ENCODE measurements at regions not wholly inside any gene's neighbourhood (a gene's known extent, or its start where the extent isn't known, plus 50 kb on each side); places are given as distances from the start of the nearest gene placed in this dataset.

GRCh38 chr12:125381373-125381772, 316.1 kb downstream of the AACS start:
- TF ChIP-seq CTCF (conservative IDR thresholded peaks at IDR 0.05), result no peak
- no peak overlapping the region for H3K27ac ChIP-seq

- TF ChIP-seq CTCF (conservative IDR thresholded peaks at IDR 0.05), result no peak
- no peak overlapping the region for H3K27ac ChIP-seq
These were observed 317.7 kb downstream of the AACS start for GRCh38 chr12:125382926-125383325.

GRCh38 chr12:125386652-125387051, 321.4 kb downstream of the AACS start:
- TF ChIP-seq CTCF (conservative IDR thresholded peaks at IDR 0.05), result no peak
- H3K27ac ChIP-seq, result no peak overlapping the region

- TF ChIP-seq CTCF (conservative IDR thresholded peaks at IDR 0.05), result no peak
- H3K27ac ChIP-seq, result no peak overlapping the region
These were observed 322.0 kb downstream of the AACS start for GRCh38 chr12:125387206-125387605.

- no peak overlapping the region for H3K27ac ChIP-seq
- no peak for TF ChIP-seq CTCF (conservative IDR thresholded peaks at IDR 0.05)
These were observed 323.9 kb downstream of the AACS start for GRCh38 chr12:125389061-125389697.

- H3K27ac ChIP-seq, result no peak overlapping the region
- no peak for TF ChIP-seq CTCF (conservative IDR thresholded peaks at IDR 0.05)
These were observed 328.3 kb downstream of the AACS start for GRCh38 chr12:125393569-125393968.

GRCh38 chr12:125395583-125396215, 330.5 kb downstream of the AACS start:
- TF ChIP-seq CTCF (conservative IDR thresholded peaks at IDR 0.05), result no peak
- no peak overlapping the region for H3K27ac ChIP-seq

All from VCaP (cell line).